ENCODE measurements at regions not wholly inside any gene's neighbourhood (a gene's known extent, or its start where the extent isn't known, plus 50 kb on each side); places are given as distances from the start of the nearest gene placed in this dataset.

DNA sequence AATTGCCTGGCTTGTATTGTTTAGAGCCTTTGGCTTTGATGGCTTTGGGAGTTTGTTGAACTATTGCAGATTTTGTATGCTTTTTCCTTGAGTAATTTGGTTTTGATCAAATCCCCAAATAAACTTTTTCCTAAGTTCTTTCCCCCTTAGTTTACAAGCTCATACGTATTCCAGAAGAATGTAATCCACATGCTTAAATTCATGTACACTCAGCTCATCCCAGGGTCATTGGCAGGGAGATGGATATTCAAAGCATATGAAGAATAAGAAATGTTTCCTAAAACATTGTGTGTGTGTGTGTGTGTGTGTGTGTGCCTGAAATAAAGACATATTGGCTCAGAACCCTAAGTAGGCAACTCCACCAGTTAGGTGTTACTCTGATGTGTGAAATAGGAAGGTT, 89.4 kb downstream of the TMEM30B start:
- no peak for DNase-seq

GRCh38 chr14:61190341-61190740, 90.8 kb downstream of the TMEM30B start:
- DNase-seq: no peak

GRCh38 chr14:61188978-61189808, 91.9 kb downstream of the TMEM30B start:
- DNase-seq: peak; percentile 78

DNA sequence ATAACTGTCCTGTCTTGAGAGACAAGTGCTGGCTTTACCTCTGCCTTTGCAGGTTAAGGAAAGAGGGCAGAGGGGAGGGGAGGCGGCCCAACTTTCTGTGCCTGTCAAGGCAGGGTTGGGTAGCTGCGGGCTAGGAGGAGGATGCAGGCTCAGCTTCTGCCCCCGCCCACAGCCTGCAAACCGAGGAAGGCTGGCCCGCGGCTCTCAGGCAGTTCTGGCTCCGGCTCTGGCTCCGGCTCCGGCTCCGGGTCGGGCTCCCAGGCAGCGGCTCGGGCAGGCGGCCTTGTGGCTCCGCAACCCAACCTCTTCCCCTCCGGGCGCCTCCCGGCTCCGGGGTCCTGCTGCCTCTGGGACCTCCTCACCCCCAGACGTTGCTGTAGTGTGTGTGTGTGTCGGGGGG, 92.9 kb downstream of the TMEM30B start:
- no peak for DNase-seq

- no peak for DNase-seq
Measured at GRCh38 chr14:61187196-61187905, 93.8 kb downstream of the TMEM30B start.

DNA sequence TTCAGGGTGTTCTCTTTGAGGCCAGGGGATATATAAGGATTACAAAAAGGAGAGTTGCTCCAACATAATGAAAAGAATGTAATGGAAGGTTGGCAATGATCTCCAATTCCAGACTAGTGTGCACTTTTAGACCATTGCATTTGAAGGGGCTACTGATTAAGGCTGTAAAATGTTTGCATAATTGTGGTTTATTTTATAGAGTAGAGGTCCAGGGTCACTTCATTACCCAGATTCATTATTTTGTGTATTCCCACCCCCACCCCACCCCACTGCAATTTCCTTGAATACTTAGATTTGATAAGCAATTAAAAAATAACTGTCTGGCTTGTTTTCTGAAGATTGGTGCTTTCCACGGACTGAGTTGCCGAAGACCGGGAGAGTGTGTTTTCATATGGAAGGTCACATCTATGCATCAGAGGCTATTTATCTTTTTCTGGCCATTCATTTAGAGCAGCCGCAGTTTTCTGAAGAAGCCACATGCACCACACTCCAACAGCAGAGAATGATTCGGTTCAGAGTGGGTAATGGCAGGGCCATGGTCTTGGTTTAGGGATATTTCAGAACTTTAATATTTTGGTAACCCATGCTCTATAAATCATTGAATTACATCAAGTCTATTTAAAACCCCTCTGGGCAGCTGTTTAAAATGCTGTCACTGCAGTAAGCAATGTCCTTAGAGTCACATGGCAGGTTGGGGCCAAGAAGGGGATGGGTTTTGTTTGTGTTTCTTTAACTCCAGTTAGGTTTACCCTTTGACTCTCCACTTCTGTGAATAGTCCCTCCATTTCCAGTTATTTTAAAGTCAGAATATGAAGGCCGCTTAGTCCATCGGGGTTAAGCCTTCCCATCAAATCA, 94.6 kb downstream of the TMEM30B start:
- DNase-seq: no peak

GRCh38 chr14:61185534-61185933, 95.6 kb downstream of the TMEM30B start:
- DNase-seq: no peak

DNA sequence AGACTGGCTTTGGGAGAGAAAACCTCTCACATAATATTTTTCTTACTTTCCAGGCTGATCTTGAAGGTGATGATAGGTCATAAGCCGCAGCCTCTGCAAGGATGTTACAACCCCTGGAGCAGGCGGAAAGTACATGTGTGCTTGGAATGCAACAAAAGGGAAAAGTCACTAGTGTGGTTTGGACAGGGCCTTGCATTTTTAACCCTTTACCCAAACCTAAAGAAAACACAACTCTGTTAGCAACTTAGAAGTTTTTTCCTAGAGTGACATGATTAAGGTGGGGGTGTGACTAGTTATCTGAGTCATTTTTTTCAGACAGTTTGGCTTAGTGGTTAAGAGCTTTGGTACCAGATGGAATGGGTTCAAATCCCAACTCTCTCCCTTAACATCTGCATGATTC, 97.0 kb downstream of the TMEM30B start:
- no peak for DNase-seq

GRCh38 chr14:61183196-61183885, 97.8 kb downstream of the TMEM30B start:
- DNase-seq: no peak

DNA sequence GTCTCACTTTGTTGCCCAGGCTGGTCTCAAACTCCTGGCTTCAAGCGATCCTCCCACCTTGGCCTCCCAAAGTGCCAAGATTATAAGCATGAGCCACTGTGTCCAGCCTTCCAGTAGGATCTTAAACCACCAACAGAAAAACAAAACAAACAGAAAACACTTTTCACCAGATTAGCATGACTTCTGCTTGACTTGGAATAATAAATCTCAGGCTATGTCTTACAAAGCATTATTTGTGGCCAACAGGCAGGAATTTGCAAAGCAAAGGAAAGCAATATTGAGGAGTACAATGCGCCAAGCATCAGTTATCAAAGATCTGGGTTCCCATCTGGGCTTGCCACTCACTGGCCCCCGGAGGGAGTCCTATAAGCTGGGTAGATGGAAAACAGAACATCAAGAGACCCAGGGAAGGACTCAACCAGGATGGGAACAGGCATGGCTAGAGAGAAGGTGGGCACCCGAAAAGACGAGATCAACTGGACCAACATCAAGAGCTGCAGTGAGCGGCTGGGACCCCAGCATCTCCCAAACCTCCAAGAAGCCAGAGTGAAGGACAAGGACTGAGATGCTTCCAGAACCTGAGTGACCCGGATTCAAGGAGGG, 101.2 kb downstream of the TMEM30B start:
- no peak for DNase-seq

- no peak for DNase-seq
Measured at GRCh38 chr14:61179061-61179690, 102.0 kb downstream of the TMEM30B start.

DNA sequence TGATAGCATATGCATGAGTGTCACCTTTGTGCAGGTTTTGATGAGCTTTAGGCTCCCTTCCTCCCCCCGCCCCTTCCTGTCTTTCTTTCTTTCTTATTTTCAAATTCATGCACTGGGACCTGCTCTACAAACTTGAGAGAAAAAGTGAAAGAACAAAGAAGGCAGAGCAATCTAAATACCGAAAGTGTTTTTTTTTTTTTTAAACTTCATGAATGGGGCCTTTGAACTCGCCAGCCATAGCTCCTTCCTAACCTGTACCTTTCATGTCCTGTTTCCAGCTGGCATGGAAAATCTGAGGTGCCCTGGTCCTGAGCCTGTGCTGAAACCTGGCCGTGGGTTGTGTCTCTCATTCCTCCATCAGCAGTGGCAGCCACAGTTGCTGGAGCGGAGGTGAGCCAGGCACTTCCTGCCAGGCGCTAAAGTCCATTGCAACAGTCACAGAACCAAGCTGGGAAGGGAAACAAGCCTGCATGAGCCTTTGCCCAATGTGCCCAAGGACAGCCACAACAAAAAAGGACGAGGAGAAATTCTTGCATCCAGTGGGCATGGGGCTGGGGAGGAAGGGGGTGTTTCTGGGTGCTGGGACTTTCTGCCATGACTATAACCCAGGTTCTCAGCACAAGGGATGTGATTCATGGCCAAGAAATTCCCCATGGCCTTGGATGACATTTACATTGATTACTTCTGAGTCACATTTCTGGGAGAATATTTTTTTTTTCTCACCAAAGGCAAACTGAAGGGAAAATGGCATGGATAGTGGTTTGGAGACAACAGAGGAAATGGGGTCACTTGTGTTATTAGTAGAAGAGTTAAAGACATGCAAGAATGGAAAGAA, 102.7 kb downstream of the TMEM30B start:
- no peak for DNase-seq

GRCh38 chr14:61177279-61178225, 103.6 kb downstream of the TMEM30B start:
- no peak for DNase-seq

- DNase-seq: no peak
Measured at GRCh38 chr14:61176686-61177085, 104.5 kb downstream of the TMEM30B start.

GRCh38 chr14:61174987-61175386, 106.2 kb downstream of the TMEM30B start:
- no peak for DNase-seq

DNA sequence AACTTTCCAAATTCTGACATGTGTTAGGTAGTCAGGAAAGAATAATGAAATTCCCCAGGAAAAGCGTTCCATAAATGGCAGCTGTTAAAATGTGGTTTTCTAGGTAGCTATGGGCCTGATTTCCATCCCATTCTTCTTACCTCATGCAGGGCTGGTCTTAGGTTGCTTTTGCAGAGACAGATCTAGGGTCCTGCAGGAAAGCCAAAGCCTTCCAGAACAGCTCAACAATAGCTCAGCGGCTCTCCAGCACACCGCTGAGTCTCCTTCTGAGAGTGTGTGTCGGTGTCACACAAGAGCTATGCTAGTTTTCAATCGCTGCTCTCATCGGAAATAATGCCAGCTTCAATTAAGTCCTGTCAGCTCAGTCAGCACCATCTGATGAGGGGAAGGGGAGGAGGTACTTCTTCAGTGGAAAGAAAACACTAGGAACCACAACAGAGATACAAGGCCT, 106.7 kb downstream of the TMEM30B start:
- DNase-seq: no peak

DNA sequence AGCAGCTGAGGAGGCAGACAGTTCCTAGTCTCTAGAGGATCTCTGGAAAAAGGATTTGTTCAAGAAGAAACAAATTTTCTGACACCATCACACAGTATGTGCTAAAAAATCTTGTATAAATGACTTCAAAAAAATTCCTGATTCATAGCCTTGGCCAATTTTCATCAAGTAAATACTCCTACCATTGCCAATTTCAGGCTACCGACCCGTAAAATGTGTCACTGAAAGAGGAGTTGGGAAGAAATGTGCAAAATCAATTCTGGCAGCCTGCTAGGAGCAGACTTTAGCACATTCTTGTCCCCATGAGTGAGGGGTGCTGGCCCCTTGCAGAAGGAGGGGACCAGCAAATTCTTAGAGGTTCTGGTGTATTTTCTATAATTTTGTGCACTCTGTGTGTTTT, 109.4 kb downstream of the TMEM30B start:
- no peak for DNase-seq

DNA sequence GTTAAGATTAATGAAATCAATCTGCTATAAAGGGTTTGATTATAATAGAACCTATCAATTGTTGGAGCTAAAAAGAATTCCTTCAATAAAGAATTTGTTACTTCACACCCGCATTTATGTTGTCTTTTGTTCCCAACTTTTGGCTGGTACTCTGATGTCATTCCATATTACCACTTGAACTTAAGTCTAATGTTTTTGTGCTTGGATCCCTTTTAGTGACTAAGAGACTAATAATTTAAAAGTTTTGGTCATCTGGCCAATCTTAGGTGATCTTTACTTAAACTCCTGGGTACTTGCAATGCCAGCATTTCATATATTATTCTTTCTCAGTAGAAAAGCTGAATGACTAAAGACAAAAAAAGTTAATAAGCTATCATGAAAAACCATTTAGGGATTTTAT, 113.0 kb downstream of the TMEM30B start:
- no peak for DNase-seq

DNA sequence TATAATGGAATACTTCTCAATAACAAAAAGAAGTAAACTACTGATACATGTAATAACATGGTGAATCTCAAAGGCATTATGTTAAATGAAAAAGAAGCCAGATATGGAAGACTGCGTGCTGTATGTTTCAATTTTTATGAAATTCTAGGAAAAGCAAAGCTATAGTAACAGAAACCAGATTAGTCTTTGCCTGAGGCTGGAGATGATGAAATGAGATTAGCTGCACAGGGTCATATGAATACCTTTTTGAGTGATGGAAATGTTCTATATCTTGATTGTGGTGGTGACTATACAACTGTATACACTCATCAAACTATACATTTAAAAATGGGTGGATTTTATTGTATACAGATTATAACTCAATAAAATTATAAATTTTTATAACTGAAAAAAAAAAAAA, 113.5 kb downstream of the TMEM30B start:
- no peak for DNase-seq

- no peak for DNase-seq
Measured at GRCh38 chr14:61160798-61161197, 120.3 kb downstream of the TMEM30B start.
